ENCODE measurements at regions not wholly inside any gene's neighbourhood (a gene's known extent, or its start where the extent isn't known, plus 50 kb on each side); places are given as distances from the start of the nearest gene placed in this dataset.

- TF ChIP-seq POLR2A (IDR thresholded peaks at IDR 0.05; ENCODE audit: extremely low read depth, insufficient read length) (no peak), CTCF (IDR thresholded peaks at IDR 0.05; ENCODE audit: low read depth, low read length) (no peak), MYC (IDR thresholded peaks at IDR 0.05; ENCODE audit: low read depth, low read length) (no peak)
These were observed 328.4 kb upstream of the SPANXN1 start for GRCh38 chrX:144918936-144919335.

All from NB4 (cell line).